ENCODE measurements at regions not wholly inside any gene's neighbourhood (a gene's known extent, or its start where the extent isn't known, plus 50 kb on each side); places are given as distances from the start of the nearest gene placed in this dataset.
A peak's percentile ranks its signal among the peaks of the same experiment; 100 is the strongest.

DNA sequence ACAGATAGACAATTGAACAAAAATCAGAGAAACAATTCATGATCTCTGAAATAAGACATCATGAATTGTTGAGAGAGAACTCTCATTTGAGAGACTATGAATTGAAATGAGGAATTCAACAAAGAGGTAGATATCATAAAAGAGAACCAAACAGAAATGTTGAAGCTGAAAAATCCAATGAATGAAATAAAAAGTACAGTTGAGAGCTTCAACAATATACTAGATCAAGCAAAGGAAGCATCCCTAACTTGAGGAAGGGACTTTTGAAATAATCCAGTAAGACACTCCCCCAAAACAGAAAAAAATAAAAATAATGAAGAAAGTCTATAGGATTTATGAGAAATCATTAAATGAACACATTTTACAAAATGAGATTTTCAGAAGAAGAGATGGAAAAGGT, 310.0 kb upstream of the PCDH10 start:
- no peaks in the 10 kb centered on the region for H4K20me1 ChIP-seq (ENCODE audit: insufficient read depth, low read length)
- POLR2A ChIA-PET = no interaction called here
- no TSS peak for BruUV-seq (replicated peaks)

DNA sequence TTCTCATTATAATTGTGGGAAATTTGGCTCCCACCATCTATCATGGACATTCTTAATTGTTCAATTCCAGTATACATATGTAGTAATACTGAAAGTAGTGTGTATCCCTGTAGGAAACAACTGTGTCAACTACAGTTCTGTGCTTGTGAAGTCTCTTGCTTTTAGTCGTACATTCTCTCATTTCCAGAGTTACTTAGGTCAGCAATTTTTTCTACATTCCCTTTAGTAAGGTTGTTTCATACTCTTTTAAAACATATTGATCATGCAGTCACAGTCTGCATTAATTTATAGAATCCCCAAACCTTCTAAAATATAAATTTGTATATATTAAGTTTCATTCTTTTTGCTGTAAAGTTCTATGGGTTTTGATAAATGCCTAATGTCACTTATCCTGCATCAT, 289.2 kb upstream of the PCDH10 start:
- peak; percentile 47 to 86 for TF ChIP-seq MAFK (conservative IDR thresholded peaks at IDR 0.05 in 1 of 2, IDR thresholded peaks at IDR 0.05 in 1 of 2; ENCODE audit: low read length in 2 of 2)
- TF ChIP-seq, protein P1, sequence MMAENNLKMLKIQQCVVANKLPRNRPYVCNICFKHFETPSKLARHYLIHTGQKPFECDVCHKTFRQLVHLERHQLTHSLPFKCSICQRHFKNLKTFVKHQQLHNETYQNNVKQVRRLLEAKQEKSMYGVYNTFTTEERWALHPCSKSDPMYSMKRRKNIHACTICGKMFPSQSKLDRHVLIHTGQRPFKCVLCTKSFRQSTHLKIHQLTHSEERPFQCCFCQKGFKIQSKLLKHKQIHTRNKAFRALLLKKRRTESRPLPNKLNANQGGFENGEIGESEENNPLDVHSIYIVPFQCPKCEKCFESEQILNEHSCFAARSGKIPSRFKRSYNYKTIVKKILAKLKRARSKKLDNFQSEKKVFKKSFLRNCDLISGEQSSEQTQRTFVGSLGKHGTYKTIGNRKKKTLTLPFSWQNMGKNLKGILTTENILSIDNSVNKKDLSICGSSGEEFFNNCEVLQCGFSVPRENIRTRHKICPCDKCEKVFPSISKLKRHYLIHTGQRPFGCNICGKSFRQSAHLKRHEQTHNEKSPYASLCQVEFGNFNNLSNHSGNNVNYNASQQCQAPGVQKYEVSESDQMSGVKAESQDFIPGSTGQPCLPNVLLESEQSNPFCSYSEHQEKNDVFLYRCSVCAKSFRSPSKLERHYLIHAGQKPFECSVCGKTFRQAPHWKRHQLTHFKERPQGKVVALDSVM (CRISPR knock-in tag; IDR thresholded peaks at IDR 0.05) = no peak
- no peak for TF ChIP-seq ZNF678 (CRISPR knock-in tag; IDR thresholded peaks at IDR 0.05)
- peak; percentile 64 for TF ChIP-seq MAFF (IDR thresholded peaks at IDR 0.05; ENCODE audit: low read depth, low read length)
- no peaks in the 10 kb centered on the region for H3K4me1 ChIP-seq (ENCODE audit: insufficient read depth, low read length)
- no peak overlapping the region for H3K4me3 ChIP-seq (replicated peaks in 1 of 3; ENCODE audit: insufficient read depth in 1 of 3, low read depth in 2 of 3, low read length in 3 of 3)
- H4K20me1 ChIP-seq (ENCODE audit: insufficient read depth, low read length) = no peaks in the 10 kb centered on the region
- in situ Hi-C loops (cut with HindIII; ENCODE audit: extremely low pct_ligation_motif_present, low pct_unique_long_range_greater_than_20kb) = no loop called here
- CTCF ChIA-PET (ENCODE audit: low intra/inter-chr PET ratio, low total read pairs) = no interaction called here
- no TSS peak for BruUV-seq (replicated peaks)
- no peak overlapping the region for H2AFZ ChIP-seq (ENCODE audit: low read length)
- no peak for DNase-seq (ENCODE audit: low spot score)
- no peak overlapping the region for H3K9ac ChIP-seq (ENCODE audit: insufficient read depth, low read depth, low read length)
- H3K27me3 ChIP-seq (ENCODE audit: control insufficient read depth in 1 of 2, insufficient read depth in 2 of 2, low read length in 2 of 2) = no peaks in the 10 kb centered on the region
- intact Hi-C loops (cut with micrococcal nuclease; ENCODE audit: unreplicated experiment) = no loop called here
- H3K79me2 ChIP-seq (ENCODE audit: insufficient read depth, low read length) = no peaks in the 10 kb centered on the region
- no peak for ATAC-seq
- H3K4me2 ChIP-seq (ENCODE audit: low read depth, low read length) = no peak overlapping the region
- no peaks in the 10 kb centered on the region for H3K9me3 ChIP-seq (ENCODE audit: low read length)
- H3K36me3 ChIP-seq (replicated peaks in 1 of 2; ENCODE audit: control insufficient read depth in 1 of 2, insufficient read depth in 2 of 2, low read length in 2 of 2) = no peaks in the 10 kb centered on the region
- H3K27ac ChIP-seq (ENCODE audit: extremely low read length, insufficient read depth, low read length) = no peak overlapping the region
- POLR2A ChIA-PET = no interaction called here
- 0% methylated on average over 1 of the region's 1 CpG for WGBS (ENCODE audit: low lambda C conversion rate)
- no peak for FAIRE-seq

More for the DNA sequence above, 310.0 kb upstream of the PCDH10 start:
- intact Hi-C loops (cut with micrococcal nuclease; ENCODE audit: unreplicated experiment) (no loop called here), in situ Hi-C loops (cut with HindIII; ENCODE audit: extremely low pct_ligation_motif_present, low pct_unique_long_range_greater_than_20kb) (no loop called here)
- DNase-seq (ENCODE audit: low spot score) (no peak), FAIRE-seq (no peak), ATAC-seq (no peak)
- Histone ChIP-seq H3K79me2 (ENCODE audit: insufficient read depth, low read length) (no peaks in the 10 kb centered on the region), H3K27ac (ENCODE audit: extremely low read length, insufficient read depth, low read length) (no peak overlapping the region), H3K4me3 (replicated peaks in 1 of 3; ENCODE audit: insufficient read depth in 1 of 3, low read depth in 2 of 3, low read length in 3 of 3) (no peak overlapping the region), H2AFZ (ENCODE audit: low read length) (no peak overlapping the region), H3K36me3 (replicated peaks in 1 of 2; ENCODE audit: control insufficient read depth in 1 of 2, insufficient read depth in 2 of 2, low read length in 2 of 2) (no peaks in the 10 kb centered on the region), H3K9ac (ENCODE audit: insufficient read depth, low read depth, low read length) (no peak overlapping the region), H3K4me1 (ENCODE audit: insufficient read depth, low read length) (no peaks in the 10 kb centered on the region), H3K9me3 (ENCODE audit: low read length) (peaks cover 18% of the 10 kb centered on the region), H3K27me3 (ENCODE audit: control insufficient read depth in 1 of 2, insufficient read depth in 2 of 2, low read length in 2 of 2) (no peaks in the 10 kb centered on the region), H3K4me2 (ENCODE audit: low read depth, low read length) (no peak overlapping the region)
- CTCF ChIA-PET (ENCODE audit: low intra/inter-chr PET ratio, low total read pairs) = no interaction called here
- TF ChIP-seq FOXK2 (IDR thresholded peaks at IDR 0.05) (no peak), ZNF160 (CRISPR knock-in tag; IDR thresholded peaks at IDR 0.05) (peak; percentile 95), ATF7 (IDR thresholded peaks at IDR 0.05) (no peak), ATF7 (CRISPR knock-in tag; IDR thresholded peaks at IDR 0.05) (no peak)

All from HepG2 (cell line).